GM18517 (cell line): ENCODE measurements at regions not wholly inside any gene's neighbourhood (a gene's known extent, or its start where the extent isn't known, plus 50 kb on each side); places are given as distances from the start of the nearest gene placed in this dataset.

Source experiments
- ATAC-seq: cut with Tn5 transposase; IDR thresholded peaks from one replicate; pipeline ENCODE4 v1.9.1; 2021; ENCODE audit warnings: mild to moderate bottlenecking, moderate library complexity; ENCODE audit not compliant: unreplicated experiment

- ATAC-seq, result no peak
Observed at GRCh38 chr2:60172801-60173200, 380.7 kb downstream of the BCL11A start.

- no peak for ATAC-seq
Observed at GRCh38 chr2:60170272-60170671, 383.2 kb downstream of the BCL11A start.

GRCh38 chr2:60168247-60168646 lies 385.2 kb downstream of the BCL11A start:
- no peak for ATAC-seq

- ATAC-seq, result no peak
Observed at GRCh38 chr2:60167089-60167488, 386.4 kb downstream of the BCL11A start.

GRCh38 chr2:60163691-60164090 lies 389.8 kb downstream of the BCL11A start:
- no peak for ATAC-seq

- no peak for ATAC-seq
Observed at GRCh38 chr2:60159519-60159918, 393.9 kb downstream of the BCL11A start.

- no peak for ATAC-seq
Observed at GRCh38 chr2:60158262-60158661, 395.2 kb downstream of the BCL11A start.

GRCh38 chr2:60157283-60157682 lies 396.2 kb downstream of the BCL11A start:
- no peak for ATAC-seq

GRCh38 chr2:60154142-60154541 lies 399.3 kb downstream of the BCL11A start:
- ATAC-seq, result no peak

GRCh38 chr2:60152226-60152833 lies 401.1 kb downstream of the BCL11A start:
- ATAC-seq, result no peak

GRCh38 chr2:60149176-60149575 lies 404.3 kb downstream of the BCL11A start:
- no peak for ATAC-seq

- no peak for ATAC-seq
Observed at GRCh38 chr2:60148716-60149115, 404.7 kb downstream of the BCL11A start.

GRCh38 chr2:60140185-60140584 lies 413.3 kb downstream of the BCL11A start:
- ATAC-seq, result no peak

GRCh38 chr2:60136913-60137312 lies 416.5 kb downstream of the BCL11A start:
- no peak for ATAC-seq

- no peak for ATAC-seq
Observed at GRCh38 chr2:60127191-60127590, 426.3 kb downstream of the BCL11A start.

- no peak for ATAC-seq
Observed at GRCh38 chr2:60125611-60126426, 427.6 kb downstream of the BCL11A start.

- ATAC-seq, result no peak
Observed at GRCh38 chr2:60119778-60120177, 433.7 kb downstream of the BCL11A start.

GRCh38 chr2:60118917-60119316 lies 434.5 kb downstream of the BCL11A start:
- ATAC-seq, result no peak

GRCh38 chr2:60118061-60118460 lies 435.4 kb downstream of the BCL11A start:
- no peak for ATAC-seq

- no peak for ATAC-seq
Observed at GRCh38 chr2:60116161-60116875, 437.1 kb downstream of the BCL11A start.

GRCh38 chr2:60109744-60110143 lies 443.7 kb downstream of the BCL11A start:
- ATAC-seq, result no peak
